Ovary (tissue), 7 donors: ENCODE measurements at regions not wholly inside any gene's neighbourhood (a gene's known extent, or its start where the extent isn't known, plus 50 kb on each side); places are given as distances from the start of the nearest gene placed in this dataset.

ENCODE experiments used
- DNase-seq, 5 donors: peaks; one replicate each; pipeline ENCODE4 v3.0.0-alpha.2; 2019 to 2020
- H3K27ac ChIP-seq, 2 donors: fragments of 200-600 bp; one replicate each; pipeline versions ENCODE4 v1.5.1 to v1.8.0; 2019 to 2022
- H3K27me3 ChIP-seq: fragments of 200-600 bp; one replicate; pipeline ENCODE4 v1.8.0; 2022
- H3K36me3 ChIP-seq: fragments of 200-600 bp; sonication (generic); one replicate; pipeline ENCODE4 v1.5.1; 2019
- H3K4me1 ChIP-seq: one replicate; pipeline ENCODE4 v1.8.1; 2013; ENCODE audit warnings: mild to moderate bottlenecking, moderate library complexity; ENCODE audit not compliant: insufficient read depth
- H3K4me3 ChIP-seq: fragments of 200-600 bp; sonication (generic); one replicate; pipeline ENCODE4 v1.5.1; 2017
- H3K9me3 ChIP-seq, 2 donors: fragments of 200-600 bp in 1 of 2; sonication (generic) in 1 of 2; one replicate each; pipeline versions ENCODE4 v1.5.1 to v1.8.1; 2013 to 2019; ENCODE audit warnings: mild to moderate bottlenecking in 1 of 2, moderate library complexity in 1 of 2
- CTCF ChIP-seq, 3 donors: fragments of 450-650 bp in 2 of 3; fragments of 200-600 bp in 1 of 3; IDR thresholded peaks; one replicate each; pipeline versions ENCODE4 v1.5.1 to v1.8.0; 2016 to 2022; ENCODE audit warnings: antibody characterized with exemption in 3 of 3, mild to moderate bottlenecking in 1 of 3
- EP300 ChIP-seq: sonication (generic); formaldehyde crosslinking; IDR thresholded peaks from one replicate; pipeline ENCODE4 v1.6.1; 2017; ENCODE audit warnings: antibody characterized with exemption
- POLR2A ChIP-seq: fragments of 450-650 bp; IDR thresholded peaks from one replicate; pipeline ENCODE4 v1.6.1; 2017; ENCODE audit warnings: antibody characterized with exemption, mild to moderate bottlenecking, moderate library complexity
- WGBS, 3 donors: extraction: QIAGEN DNeasy Blood & Tissue Kit in 1 of 3; methylation state at CpG; one replicate each; pipeline versions ENCODE4 v1.1.5 to v1.1.7; 2013 to 2017; 5-methylcytosine and 5-hydroxymethylcytosine counted together
- intact Hi-C, 4 donors: fragments of 100-400 bp; cut with DNase I; formaldehyde crosslinking; loops; one replicate each; pipeline versions ENCODE4 v1.11.0 to v1.15.1; 2022 to 2023
- donor health status: DM: no; HTN: no; CAD: no; lungs with moderate emphysema.
- donor health status: DM: no; HTN: no; CAD: no.
- donor health status: Bipolar disorder and iron deficiency.
- donor health status: DM: no; HTN: no; CAD: no.
- donor health status: DM: yes; HTN: yes; CAD: no.

- no peaks in the 10 kb centered on the region for H3K36me3 ChIP-seq
- intact Hi-C loops, result no loop called here
Observed at GRCh38 chr9:73649552-73649951, 497.9 kb downstream of the ANXA1 start.

GRCh38 chr9:73655363-73655762 is 503.7 kb downstream of the ANXA1 start:
- TF ChIP-seq POLR2A (no peak), CTCF (IDR thresholded peaks at IDR 0.05) (no peak), EP300 (no peak)

More at GRCh38 chr9:73649552-73649951, 497.9 kb downstream of the ANXA1 start:
- Histone ChIP-seq H3K9me3 (no peaks in the 10 kb centered on the region), H3K27ac (no peak overlapping the region), H3K4me3 (no peak overlapping the region), H3K4me1 (no peaks in the 10 kb centered on the region), H3K27me3 (no peaks in the 10 kb centered on the region)
- no peak for DNase-seq
- WGBS, 3 donors, result 94 to 97% (median 95%) methylated on average over 10 of the region's 10 CpGs
- TF ChIP-seq EP300 (no peak), CTCF (IDR thresholded peaks at IDR 0.05) (no peak), POLR2A (no peak)

GRCh38 chr9:73655831-73656230 is 504.2 kb downstream of the ANXA1 start:
- 35 to 43% (median 42%) methylated on average over 2 of the region's 2 CpGs for WGBS, 3 donors
- no peaks in the 10 kb centered on the region for H3K27me3 ChIP-seq
- no peak for DNase-seq
- TF ChIP-seq CTCF (IDR thresholded peaks at IDR 0.05), result no peak
- no peak for TF ChIP-seq POLR2A
- no peak for TF ChIP-seq EP300
- no peaks in the 10 kb centered on the region for H3K9me3 ChIP-seq
- H3K4me1 ChIP-seq, result no peaks in the 10 kb centered on the region
- no peaks in the 10 kb centered on the region for H3K36me3 ChIP-seq
- intact Hi-C loops, result no loop called here
- H3K4me3 ChIP-seq, result no peak overlapping the region
- no peak overlapping the region for H3K27ac ChIP-seq

More at GRCh38 chr9:73655363-73655762, 503.7 kb downstream of the ANXA1 start:
- WGBS, 3 donors, result 58 to 69% (median 61%) methylated on average over 1 of the region's 1 CpG
- no peak for DNase-seq
- H3K4me3 ChIP-seq, result no peak overlapping the region
- no peaks in the 10 kb centered on the region for H3K27me3 ChIP-seq
- H3K4me1 ChIP-seq, result no peaks in the 10 kb centered on the region
- H3K27ac ChIP-seq, result no peak overlapping the region
- no peaks in the 10 kb centered on the region for H3K36me3 ChIP-seq
- no peaks in the 10 kb centered on the region for H3K9me3 ChIP-seq
- intact Hi-C loops, result no loop called here

- WGBS, 3 donors, result 46 to 77% (median 58%) methylated on average over 1 of the region's 1 CpG
- no peaks in the 10 kb centered on the region for H3K27me3 ChIP-seq
- intact Hi-C loops, result no loop called here
- no peak for DNase-seq
- no peaks in the 10 kb centered on the region for H3K4me1 ChIP-seq
- H3K27ac ChIP-seq, result no peak overlapping the region
- no peak for TF ChIP-seq POLR2A
- H3K36me3 ChIP-seq, result no peaks in the 10 kb centered on the region
- no peaks in the 10 kb centered on the region for H3K9me3 ChIP-seq
- H3K4me3 ChIP-seq, result no peak overlapping the region
Observed at GRCh38 chr9:73665253-73665652, 513.6 kb downstream of the ANXA1 start.

GRCh38 chr9:73667749-73668148 is 516.1 kb downstream of the ANXA1 start:
- DNase-seq, result no peak
- 57 to 69% (median 68%) methylated on average over 1 of the region's 1 CpG for WGBS, 3 donors

More at GRCh38 chr9:73667749-73668148, 516.1 kb downstream of the ANXA1 start:
- Histone ChIP-seq H3K27me3 (no peaks in the 10 kb centered on the region), H3K27ac (no peak overlapping the region), H3K36me3 (no peaks in the 10 kb centered on the region), H3K4me3 (no peak overlapping the region), H3K9me3 (no peaks in the 10 kb centered on the region), H3K4me1 (no peaks in the 10 kb centered on the region)
- TF ChIP-seq EP300, result no peak
- no peak for TF ChIP-seq POLR2A
- no peak for TF ChIP-seq CTCF (IDR thresholded peaks at IDR 0.05)
- intact Hi-C loops, result no loop called here
